Right lobe of liver (tissue), 4 donors: ENCODE measurements at regions not wholly inside any gene's neighbourhood (a gene's known extent, or its start where the extent isn't known, plus 50 kb on each side); places are given as distances from the start of the nearest gene placed in this dataset.

Experiments
- POLR2A ChIP-seq: fragments of 450-650 bp; IDR thresholded peaks from one replicate; pipeline ENCODE4 v1.6.1; 2017; ENCODE audit warnings: antibody characterized with exemption, mild to moderate bottlenecking
- TF ChIP-seq, protein P1 (sequence below), 4 donors: fragments of 200-600 bp in 3 of 4; fragments of 450-650 bp in 1 of 4; IDR thresholded peaks; one replicate each; pipeline versions ENCODE4 v1.5.1 to v1.8.0; 2016 to 2022; ENCODE audit warnings: antibody characterized with exemption in 4 of 4, mild to moderate bottlenecking in 2 of 4
- donor health status: DM: no; HTN: no; CAD: no.
- donor health status: DM: no; HTN: no; CAD: no.
- donor health status: DM: no; HTN: yes; CAD: no.

DNA sequence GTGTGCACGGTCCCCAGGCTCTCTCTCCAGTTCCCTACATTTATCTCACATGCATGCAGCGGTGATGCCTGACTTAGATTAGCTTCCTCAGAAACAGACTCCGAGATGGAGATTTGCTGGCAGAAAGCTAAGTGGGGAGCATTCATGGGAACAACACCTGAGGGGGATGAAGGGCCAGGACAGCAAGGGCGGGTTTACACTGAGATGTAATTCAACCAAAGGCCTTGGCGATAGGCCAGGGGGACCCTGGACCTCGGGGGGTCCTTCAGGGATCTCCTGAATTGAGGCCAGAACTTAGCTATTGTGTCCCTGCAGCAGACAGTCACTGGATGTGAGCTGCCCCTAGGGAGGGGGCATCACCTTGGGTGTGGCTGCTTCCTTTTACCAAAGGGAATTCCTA, 246.1 kb upstream of the CSF3R start:
- no peak for TF ChIP-seq POLR2A
- TF ChIP-seq, protein P1, sequence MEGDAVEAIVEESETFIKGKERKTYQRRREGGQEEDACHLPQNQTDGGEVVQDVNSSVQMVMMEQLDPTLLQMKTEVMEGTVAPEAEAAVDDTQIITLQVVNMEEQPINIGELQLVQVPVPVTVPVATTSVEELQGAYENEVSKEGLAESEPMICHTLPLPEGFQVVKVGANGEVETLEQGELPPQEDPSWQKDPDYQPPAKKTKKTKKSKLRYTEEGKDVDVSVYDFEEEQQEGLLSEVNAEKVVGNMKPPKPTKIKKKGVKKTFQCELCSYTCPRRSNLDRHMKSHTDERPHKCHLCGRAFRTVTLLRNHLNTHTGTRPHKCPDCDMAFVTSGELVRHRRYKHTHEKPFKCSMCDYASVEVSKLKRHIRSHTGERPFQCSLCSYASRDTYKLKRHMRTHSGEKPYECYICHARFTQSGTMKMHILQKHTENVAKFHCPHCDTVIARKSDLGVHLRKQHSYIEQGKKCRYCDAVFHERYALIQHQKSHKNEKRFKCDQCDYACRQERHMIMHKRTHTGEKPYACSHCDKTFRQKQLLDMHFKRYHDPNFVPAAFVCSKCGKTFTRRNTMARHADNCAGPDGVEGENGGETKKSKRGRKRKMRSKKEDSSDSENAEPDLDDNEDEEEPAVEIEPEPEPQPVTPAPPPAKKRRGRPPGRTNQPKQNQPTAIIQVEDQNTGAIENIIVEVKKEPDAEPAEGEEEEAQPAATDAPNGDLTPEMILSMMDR (IDR thresholded peaks at IDR 0.05): no peak
